ENCODE measurements at regions not wholly inside any gene's neighbourhood (a gene's known extent, or its start where the extent isn't known, plus 50 kb on each side); places are given as distances from the start of the nearest gene placed in this dataset.

GRCh38 chr12:98244136-98244535 is 271.3 kb upstream of the TMPO start:
- TF ChIP-seq CTCF (conservative IDR thresholded peaks at IDR 0.05 in 1 of 2, IDR thresholded peaks at IDR 0.05 in 1 of 2; ENCODE audit: extremely low read depth in 1 of 2, insufficient read depth in 1 of 2, low read depth in 1 of 2, low read length in 2 of 2) = no peak
- no peak for TF ChIP-seq EZH2 (IDR thresholded peaks at IDR 0.05; ENCODE audit: borderline replicate concordance, low read length)
